ENCODE measurements at regions not wholly inside any gene's neighbourhood (a gene's known extent, or its start where the extent isn't known, plus 50 kb on each side); places are given as distances from the start of the nearest gene placed in this dataset.

GRCh38 chr18:34299828-34300227, 75.1 kb upstream of the NOL4 start:
- ATAC-seq (ENCODE audit: low read depth in 2 of 2) = no peak
- H3K27me3 ChIP-seq (ENCODE audit: control insufficient read depth, insufficient read depth, low read length) = no peaks in the 10 kb centered on the region
- no peak overlapping the region for H3K27ac ChIP-seq (ENCODE audit: insufficient read depth, low read length, poor library complexity, severe bottlenecking)
- H3K4me3 Mint-ChIP-seq = no peak overlapping the region
- no peak for DNase-seq
- H3K4me3 ChIP-seq (ENCODE audit: low read depth, low read length) = no peak overlapping the region
- H3K9me3 ChIP-seq (ENCODE audit: control insufficient read depth in 2 of 2, low read length in 2 of 2) = peaks cover 0 to 12% of the 10 kb centered on the region in 2 experiments
- no peaks in the 10 kb centered on the region for H3K27me3 Mint-ChIP-seq
- H3K4me1 ChIP-seq (ENCODE audit: control insufficient read depth, insufficient read depth, low read length, poor library complexity, severe bottlenecking) = no peaks in the 10 kb centered on the region
- H3K4me1 Mint-ChIP-seq = no peaks in the 10 kb centered on the region
- H3K27ac Mint-ChIP-seq = no peak overlapping the region
- no peaks in the 10 kb centered on the region for H3K36me3 Mint-ChIP-seq
- no peaks in the 10 kb centered on the region for H3K36me3 ChIP-seq (ENCODE audit: control insufficient read depth, insufficient read depth, low read length)
- peaks cover 0 to 33% (median 6%) of the 10 kb centered on the region in 7 donors for H3K9me3 Mint-ChIP-seq

- no peaks in the 10 kb centered on the region for H3K36me3 ChIP-seq (ENCODE audit: control insufficient read depth, insufficient read depth, low read length)
- Mint-ChIP-seq H3K4me1 (no peaks in the 10 kb centered on the region), H3K36me3 (no peaks in the 10 kb centered on the region), H3K9me3 (peaks cover 0 to 23% (median 5%) of the 10 kb centered on the region in 7 donors), H3K4me3 (no peak overlapping the region), H3K27ac (no peak overlapping the region), H3K27me3 (no peaks in the 10 kb centered on the region)
- H3K4me3 ChIP-seq (ENCODE audit: low read depth, low read length) = no peak overlapping the region
- H3K4me1 ChIP-seq (ENCODE audit: control insufficient read depth, insufficient read depth, low read length, poor library complexity, severe bottlenecking) = no peaks in the 10 kb centered on the region
- no peaks in the 10 kb centered on the region for H3K27me3 ChIP-seq (ENCODE audit: control insufficient read depth, insufficient read depth, low read length)
- no peak overlapping the region for H3K27ac ChIP-seq (ENCODE audit: insufficient read depth, low read length, poor library complexity, severe bottlenecking)
- H3K9me3 ChIP-seq (ENCODE audit: control insufficient read depth in 2 of 2, low read length in 2 of 2) = no peaks in the 10 kb centered on the region
- ATAC-seq (ENCODE audit: low read depth in 2 of 2) = no peak
- DNase-seq = no peak
Measured at GRCh38 chr18:34311468-34311867, 86.8 kb upstream of the NOL4 start.

- no peaks in the 10 kb centered on the region for H3K9me3 ChIP-seq (ENCODE audit: control insufficient read depth in 2 of 2, low read length in 2 of 2)
- Mint-ChIP-seq H3K4me1 (no peaks in the 10 kb centered on the region), H3K36me3 (no peaks in the 10 kb centered on the region), H3K9me3 (peaks cover 0 to 12% (median 4%) of the 10 kb centered on the region in 7 donors), H3K27ac (no peak overlapping the region), H3K4me3 (no peak overlapping the region), H3K27me3 (no peaks in the 10 kb centered on the region)
- H3K27ac ChIP-seq (ENCODE audit: insufficient read depth, low read length, poor library complexity, severe bottlenecking) = no peak overlapping the region
- DNase-seq = no peak
- no peaks in the 10 kb centered on the region for H3K27me3 ChIP-seq (ENCODE audit: control insufficient read depth, insufficient read depth, low read length)
- H3K4me3 ChIP-seq (ENCODE audit: low read depth, low read length) = no peak overlapping the region
- no peaks in the 10 kb centered on the region for H3K4me1 ChIP-seq (ENCODE audit: control insufficient read depth, insufficient read depth, low read length, poor library complexity, severe bottlenecking)
- ATAC-seq (ENCODE audit: low read depth in 2 of 2) = no peak
- H3K36me3 ChIP-seq (ENCODE audit: control insufficient read depth, insufficient read depth, low read length) = no peaks in the 10 kb centered on the region
Measured at GRCh38 chr18:34314847-34315246, 90.1 kb upstream of the NOL4 start.

- DNase-seq (no peak), ATAC-seq (ENCODE audit: low read depth in 2 of 2) (no peak)
- Histone ChIP-seq H3K4me1 (ENCODE audit: control insufficient read depth, insufficient read depth, low read length, poor library complexity, severe bottlenecking) (no peaks in the 10 kb centered on the region), H3K4me3 (ENCODE audit: low read depth, low read length) (no peak overlapping the region), H3K27ac (ENCODE audit: insufficient read depth, low read length, poor library complexity, severe bottlenecking) (no peak overlapping the region), H3K36me3 (ENCODE audit: control insufficient read depth, insufficient read depth, low read length) (no peaks in the 10 kb centered on the region), H3K9me3 (ENCODE audit: control insufficient read depth in 2 of 2, low read length in 2 of 2) (no peaks in the 10 kb centered on the region), H3K27me3 (ENCODE audit: control insufficient read depth, insufficient read depth, low read length) (no peaks in the 10 kb centered on the region)
- H3K27me3 Mint-ChIP-seq = no peaks in the 10 kb centered on the region
- no peak overlapping the region for H3K4me3 Mint-ChIP-seq
- H3K27ac Mint-ChIP-seq = no peak overlapping the region
- no peaks in the 10 kb centered on the region for H3K36me3 Mint-ChIP-seq
- peaks cover 0 to 12% (median 4%) of the 10 kb centered on the region in 7 donors for H3K9me3 Mint-ChIP-seq
- no peaks in the 10 kb centered on the region for H3K4me1 Mint-ChIP-seq
Measured at GRCh38 chr18:34315591-34316352, 91.1 kb upstream of the NOL4 start.

- no peaks in the 10 kb centered on the region for H3K27me3 Mint-ChIP-seq
- no peak for DNase-seq
Measured at GRCh38 chr18:34320267-34320666, 95.6 kb upstream of the NOL4 start.

GRCh38 chr18:34321066-34321465, 96.4 kb upstream of the NOL4 start:
- no peaks in the 10 kb centered on the region for H3K4me1 Mint-ChIP-seq
- no peaks in the 10 kb centered on the region for H3K27me3 ChIP-seq (ENCODE audit: control insufficient read depth, insufficient read depth, low read length)
- no peak overlapping the region for H3K27ac Mint-ChIP-seq
- H3K27me3 Mint-ChIP-seq = no peaks in the 10 kb centered on the region
- peaks cover 0 to 8% (median 3%) of the 10 kb centered on the region in 7 donors for H3K9me3 Mint-ChIP-seq
- no peak overlapping the region for H3K27ac ChIP-seq (ENCODE audit: insufficient read depth, low read length, poor library complexity, severe bottlenecking)
- no peak overlapping the region for H3K4me3 Mint-ChIP-seq
- no peaks in the 10 kb centered on the region for H3K9me3 ChIP-seq (ENCODE audit: control insufficient read depth in 2 of 2, low read length in 2 of 2)
- H3K36me3 Mint-ChIP-seq = no peaks in the 10 kb centered on the region
- no peak overlapping the region for H3K4me3 ChIP-seq (ENCODE audit: low read depth, low read length)
- H3K36me3 ChIP-seq (ENCODE audit: control insufficient read depth, insufficient read depth, low read length) = no peaks in the 10 kb centered on the region
- no peak for ATAC-seq (ENCODE audit: low read depth in 2 of 2)
- DNase-seq = no peak
- no peaks in the 10 kb centered on the region for H3K4me1 ChIP-seq (ENCODE audit: control insufficient read depth, insufficient read depth, low read length, poor library complexity, severe bottlenecking)

More at GRCh38 chr18:34320267-34320666, 95.6 kb upstream of the NOL4 start:
- H3K27ac Mint-ChIP-seq = no peak overlapping the region
- Histone ChIP-seq H3K4me1 (ENCODE audit: control insufficient read depth, insufficient read depth, low read length, poor library complexity, severe bottlenecking) (no peaks in the 10 kb centered on the region), H3K9me3 (ENCODE audit: control insufficient read depth in 2 of 2, low read length in 2 of 2) (no peaks in the 10 kb centered on the region), H3K36me3 (ENCODE audit: control insufficient read depth, insufficient read depth, low read length) (no peaks in the 10 kb centered on the region), H3K27ac (ENCODE audit: insufficient read depth, low read length, poor library complexity, severe bottlenecking) (no peak overlapping the region), H3K4me3 (ENCODE audit: low read depth, low read length) (no peak overlapping the region), H3K27me3 (ENCODE audit: control insufficient read depth, insufficient read depth, low read length) (no peaks in the 10 kb centered on the region)
- H3K4me3 Mint-ChIP-seq = no peak overlapping the region
- no peaks in the 10 kb centered on the region for H3K36me3 Mint-ChIP-seq
- H3K4me1 Mint-ChIP-seq = no peaks in the 10 kb centered on the region
- ATAC-seq (ENCODE audit: low read depth in 2 of 2) = no peak
- peaks cover 0 to 8% (median 0%) of the 10 kb centered on the region in 7 donors for H3K9me3 Mint-ChIP-seq

GRCh38 chr18:34322365-34323289, 97.9 kb upstream of the NOL4 start:
- no peak for ATAC-seq (ENCODE audit: low read depth in 2 of 2)
- no peak overlapping the region for H3K27ac Mint-ChIP-seq

More at GRCh38 chr18:34322365-34323289, 97.9 kb upstream of the NOL4 start:
- peak in 1 of 3 donors; percentile 3 for DNase-seq
- Mint-ChIP-seq H3K36me3 (no peaks in the 10 kb centered on the region), H3K9me3 (peaks cover 0 to 6% (median 4%) of the 10 kb centered on the region in 7 donors), H3K27me3 (no peaks in the 10 kb centered on the region), H3K4me3 (no peak overlapping the region), H3K4me1 (no peaks in the 10 kb centered on the region)
- Histone ChIP-seq H3K4me1 (ENCODE audit: control insufficient read depth, insufficient read depth, low read length, poor library complexity, severe bottlenecking) (no peaks in the 10 kb centered on the region), H3K27ac (ENCODE audit: insufficient read depth, low read length, poor library complexity, severe bottlenecking) (no peak overlapping the region), H3K27me3 (ENCODE audit: control insufficient read depth, insufficient read depth, low read length) (no peaks in the 10 kb centered on the region), H3K36me3 (ENCODE audit: control insufficient read depth, insufficient read depth, low read length) (no peaks in the 10 kb centered on the region), H3K9me3 (ENCODE audit: control insufficient read depth in 2 of 2, low read length in 2 of 2) (no peaks in the 10 kb centered on the region), H3K4me3 (ENCODE audit: low read depth, low read length) (no peak overlapping the region)

All from CD4-positive, CD25-positive, alpha-beta regulatory T cell (primary cell).